Ovary (tissue), 1 donor: ENCODE measurements at regions not wholly inside any gene's neighbourhood (a gene's known extent, or its start where the extent isn't known, plus 50 kb on each side); places are given as distances from the start of the nearest gene placed in this dataset.

ENCODE experiments used
- EP300 ChIP-seq: sonication (generic); formaldehyde crosslinking; IDR thresholded peaks from one replicate; pipeline ENCODE4 v1.6.1; 2017; ENCODE audit warnings: antibody characterized with exemption
- POLR2A ChIP-seq: fragments of 450-650 bp; IDR thresholded peaks from one replicate; pipeline ENCODE4 v1.6.1; 2017; ENCODE audit warnings: antibody characterized with exemption, mild to moderate bottlenecking, moderate library complexity

- TF ChIP-seq EP300 = no peak
- TF ChIP-seq POLR2A = no peak
These were observed 208.8 kb downstream of the OR13H1 start for GRCh38 chrX:131752493-131753198.
